DND-41 (cell line): ENCODE measurements at regions not wholly inside any gene's neighbourhood (a gene's known extent, or its start where the extent isn't known, plus 50 kb on each side); places are given as distances from the start of the nearest gene placed in this dataset.

ENCODE experiments used
- ATAC-seq: fragments of 200-7000 bp; cut with Tn5 transposase; 3 replicates; pipeline ENCODE4 v1.9.1; 2021; ENCODE audit warnings: low read depth; ENCODE audit not compliant: insufficient read depth
- DNase-seq: peaks from one replicate; pipeline ENCODE4 v3.0.0-alpha.2; 2020
- H2AFZ ChIP-seq: 2 replicates; pipeline ENCODE4 v1.6.0; 2012; ENCODE audit warnings: low read depth, low read length
- H3K27ac ChIP-seq: 2 replicates; pipeline ENCODE4 v1.5.1; 2012; ENCODE audit warnings: low read length, inconsistent platforms
- H3K27me3 ChIP-seq: fragments of 200-600 bp; sonication (generic); 2 replicates; pipeline ENCODE4 v1.6.0; 2012; ENCODE audit warnings: low read length, mild to moderate bottlenecking, inconsistent platforms; ENCODE audit not compliant: insufficient read depth, poor library complexity
- H3K36me3 ChIP-seq: 2 replicates; pipeline ENCODE4 v1.5.1; 2012; ENCODE audit warnings: low read length, inconsistent platforms; ENCODE audit not compliant: insufficient read depth
- H3K4me1 ChIP-seq: 2 replicates; pipeline ENCODE4 v1.5.1; 2012; ENCODE audit warnings: mild to moderate bottlenecking, low read length; ENCODE audit not compliant: insufficient read depth
- H3K4me2 ChIP-seq: 2 replicates; pipeline ENCODE4 v1.6.0; 2012; ENCODE audit warnings: mild to moderate bottlenecking, moderate library complexity, low read length, inconsistent platforms; ENCODE audit not compliant: insufficient read depth
- H3K4me3 ChIP-seq, 2 experiments: fragments of 200-600 bp in 1 of 2; shearing (Covaris generic) in 1 of 2; 2 replicates each; pipeline ENCODE4 v1.5.1; 2012 to 2016; ENCODE audit warnings: inconsistent platforms in 2 of 2, low read length in 2 of 2, mild to moderate bottlenecking in 2 of 2, low read depth in 1 of 2, moderate library complexity in 1 of 2
- H3K79me2 ChIP-seq: 2 replicates; pipeline ENCODE4 v1.6.0; 2012; ENCODE audit warnings: low read length, inconsistent platforms; ENCODE audit not compliant: insufficient read depth
- H3K9ac ChIP-seq: 2 replicates; pipeline ENCODE4 v1.6.0; 2012; ENCODE audit warnings: low read depth, mild to moderate bottlenecking, inconsistent platforms, low read length, moderate library complexity
- H3K9me3 ChIP-seq: 2 replicates; pipeline ENCODE4 v1.5.1; 2012; ENCODE audit warnings: low read length, moderate library complexity, mild to moderate bottlenecking, inconsistent platforms; ENCODE audit not compliant: insufficient read depth, severe bottlenecking
- H4K20me1 ChIP-seq: 2 replicates; pipeline ENCODE4 v1.6.0; 2012; ENCODE audit warnings: low read length; ENCODE audit not compliant: insufficient read depth
- EZH2 ChIP-seq: IDR thresholded peaks from 3 replicates; pipeline ENCODE4 v1.6.1; 2012; ENCODE audit warnings: borderline replicate concordance, low read depth, mild to moderate bottlenecking, moderate library complexity, low read length, inconsistent platforms; ENCODE audit not compliant: severe bottlenecking
- TF ChIP-seq, protein P1 (sequence below): IDR thresholded peaks from 2 replicates; pipeline ENCODE4 v1.5.1; 2012; ENCODE audit warnings: borderline replicate concordance, low read length, moderate library complexity, mild to moderate bottlenecking; ENCODE audit not compliant: poor library complexity, severe bottlenecking; ENCODE audit errors: extremely low read depth

DNA sequence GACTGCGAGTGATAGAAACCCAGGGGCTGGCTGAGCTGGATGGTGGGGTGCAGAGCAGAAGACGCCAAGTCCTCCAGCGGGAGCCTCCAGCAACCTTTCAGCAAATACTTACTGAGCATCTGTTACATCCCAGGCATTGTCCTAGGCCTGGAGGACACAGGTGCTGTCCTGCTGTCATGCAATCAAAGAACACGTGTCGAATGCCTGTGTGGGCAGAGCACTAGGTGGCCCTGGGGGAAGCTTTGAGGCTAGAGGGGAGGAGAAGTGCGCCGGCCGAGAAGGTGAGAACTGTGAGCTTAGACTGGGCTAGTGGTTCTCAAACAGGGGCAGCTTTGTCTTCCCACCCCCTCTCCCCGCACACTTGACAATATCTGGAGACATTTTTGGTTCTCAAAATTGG, 233.6 kb downstream of the BMP7 start:
- ATAC-seq: no peak
- H4K20me1 ChIP-seq: no peaks in the 10 kb centered on the region; the same call in 1 of the 2 replicates

DNA sequence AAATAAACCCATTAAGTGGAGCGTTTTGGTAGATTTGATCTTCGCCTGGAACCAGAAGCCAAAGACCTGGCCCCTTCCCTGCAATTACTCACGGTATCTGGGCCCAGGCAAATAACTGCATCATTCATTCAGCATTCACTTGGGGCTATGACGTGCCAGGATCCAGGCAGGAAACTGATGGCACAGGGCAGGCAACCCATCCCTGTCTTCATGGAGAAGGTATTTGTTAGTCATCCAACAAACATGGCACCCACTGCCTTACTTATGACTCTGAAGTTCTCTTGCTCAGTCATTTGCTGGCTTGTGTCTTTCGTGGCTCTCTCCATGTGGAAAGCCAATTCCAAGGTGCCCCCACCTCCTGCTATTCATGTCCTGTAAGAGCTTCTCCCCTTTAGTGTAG, 232.4 kb downstream of the BMP7 start:
- ATAC-seq: no peak
- no peaks in the 10 kb centered on the region for H3K79me2 ChIP-seq
- no peak overlapping the region for H3K27ac ChIP-seq
- H3K9me3 ChIP-seq: no peaks in the 10 kb centered on the region
- TF ChIP-seq, protein P1, sequence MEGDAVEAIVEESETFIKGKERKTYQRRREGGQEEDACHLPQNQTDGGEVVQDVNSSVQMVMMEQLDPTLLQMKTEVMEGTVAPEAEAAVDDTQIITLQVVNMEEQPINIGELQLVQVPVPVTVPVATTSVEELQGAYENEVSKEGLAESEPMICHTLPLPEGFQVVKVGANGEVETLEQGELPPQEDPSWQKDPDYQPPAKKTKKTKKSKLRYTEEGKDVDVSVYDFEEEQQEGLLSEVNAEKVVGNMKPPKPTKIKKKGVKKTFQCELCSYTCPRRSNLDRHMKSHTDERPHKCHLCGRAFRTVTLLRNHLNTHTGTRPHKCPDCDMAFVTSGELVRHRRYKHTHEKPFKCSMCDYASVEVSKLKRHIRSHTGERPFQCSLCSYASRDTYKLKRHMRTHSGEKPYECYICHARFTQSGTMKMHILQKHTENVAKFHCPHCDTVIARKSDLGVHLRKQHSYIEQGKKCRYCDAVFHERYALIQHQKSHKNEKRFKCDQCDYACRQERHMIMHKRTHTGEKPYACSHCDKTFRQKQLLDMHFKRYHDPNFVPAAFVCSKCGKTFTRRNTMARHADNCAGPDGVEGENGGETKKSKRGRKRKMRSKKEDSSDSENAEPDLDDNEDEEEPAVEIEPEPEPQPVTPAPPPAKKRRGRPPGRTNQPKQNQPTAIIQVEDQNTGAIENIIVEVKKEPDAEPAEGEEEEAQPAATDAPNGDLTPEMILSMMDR: no peak
- TF ChIP-seq EZH2: no peak
- H3K9ac ChIP-seq: no peak overlapping the region
- no peaks in the 10 kb centered on the region for H3K36me3 ChIP-seq
- no peak overlapping the region for H3K4me2 ChIP-seq
- H3K27me3 ChIP-seq: peaks cover 8% of the 10 kb centered on the region
- H4K20me1 ChIP-seq: no peaks in the 10 kb centered on the region; the same call in 1 of the 2 replicates
- H3K4me3 ChIP-seq: no peak overlapping the region
- no peaks in the 10 kb centered on the region for H3K4me1 ChIP-seq
- no peak for DNase-seq
- H2AFZ ChIP-seq: no peak overlapping the region

More for the DNA sequence above, 233.6 kb downstream of the BMP7 start:
- no peak overlapping the region for H3K27ac ChIP-seq
- H3K4me3 ChIP-seq: no peak overlapping the region
- H3K36me3 ChIP-seq: no peaks in the 10 kb centered on the region
- no peak for TF ChIP-seq EZH2
- TF ChIP-seq, protein P1: no peak
- H3K4me1 ChIP-seq: no peaks in the 10 kb centered on the region
- no peak overlapping the region for H2AFZ ChIP-seq
- DNase-seq: no peak
- no peak overlapping the region for H3K9ac ChIP-seq
- H3K27me3 ChIP-seq: peaks cover 8% of the 10 kb centered on the region
- no peaks in the 10 kb centered on the region for H3K79me2 ChIP-seq
- no peak overlapping the region for H3K4me2 ChIP-seq
- H3K9me3 ChIP-seq: no peaks in the 10 kb centered on the region

DNA sequence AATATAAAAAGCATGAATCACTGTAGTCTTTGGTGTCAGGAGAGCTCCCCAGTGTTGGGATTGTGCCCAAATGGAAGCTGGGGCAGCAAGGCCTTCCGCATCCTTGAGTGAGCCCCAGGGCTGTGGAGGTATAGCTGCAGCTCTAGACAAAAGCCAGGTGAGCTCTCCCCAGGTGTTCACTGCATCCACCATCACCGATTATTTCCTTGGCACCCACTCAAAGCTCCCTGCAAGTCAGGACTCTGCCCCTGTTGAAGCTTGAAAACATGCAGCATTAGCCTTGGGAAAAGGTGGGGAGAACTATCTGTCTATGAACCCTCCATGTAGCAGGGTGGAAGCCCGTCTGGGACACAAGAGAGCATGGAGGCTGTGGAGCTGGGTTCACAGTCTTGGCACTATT, 228.8 kb downstream of the BMP7 start:
- H3K36me3 ChIP-seq: no peaks in the 10 kb centered on the region
- no peaks in the 10 kb centered on the region for H3K9me3 ChIP-seq
- no peak overlapping the region for H3K9ac ChIP-seq
- ATAC-seq: no peak
- DNase-seq: no peak
- no peak for TF ChIP-seq EZH2
- TF ChIP-seq, protein P1: no peak
- H3K4me3 ChIP-seq: no peak overlapping the region
- no peak overlapping the region for H2AFZ ChIP-seq
- no peaks in the 10 kb centered on the region for H3K79me2 ChIP-seq
- H3K27ac ChIP-seq: no peak overlapping the region
- no peaks in the 10 kb centered on the region for H4K20me1 ChIP-seq
- H3K4me1 ChIP-seq: no peaks in the 10 kb centered on the region
- peaks cover 7% of the 10 kb centered on the region for H3K27me3 ChIP-seq
- H3K4me2 ChIP-seq: no peak overlapping the region
